Smooth muscle cell (in vitro differentiated cells): ENCODE measurements at regions not wholly inside any gene's neighbourhood (a gene's known extent, or its start where the extent isn't known, plus 50 kb on each side); places are given as distances from the start of the nearest gene placed in this dataset.

Source experiments
- DNase-seq: peaks from one replicate; lab custom pipeline; 2025; ENCODE audit not compliant: unreplicated experiment; lab: John Stamatoyannopoulos, UW
- H2AFZ ChIP-seq: fragments of 200-600 bp; sonication (generic); 2 replicates; pipeline ENCODE4 v1.6.0; 2016; ENCODE audit warnings: antibody characterized with exemption, low read depth, mild to moderate bottlenecking
- H3F3A ChIP-seq: fragments of 200-600 bp; sonication (generic); 2 replicates; pipeline ENCODE4 v1.6.0; 2017; ENCODE audit warnings: antibody characterized with exemption, low read depth
- H3K27ac ChIP-seq: fragments of 200-600 bp; sonication (generic); 2 replicates; pipeline ENCODE4 v1.5.1; 2016; ENCODE audit warnings: low read depth, mild to moderate bottlenecking
- H3K27me3 ChIP-seq: fragments of 200-600 bp; sonication (generic); 2 replicates; pipeline ENCODE4 v1.6.1; 2016; ENCODE audit warnings: low read depth, mild to moderate bottlenecking
- H3K36me3 ChIP-seq: fragments of 200-600 bp; sonication (generic); 2 replicates; pipeline ENCODE4 v1.5.1; 2016; ENCODE audit warnings: low read depth
- H3K4me1 ChIP-seq: fragments of 200-600 bp; sonication (generic); 2 replicates; pipeline ENCODE4 v1.5.1; 2016; ENCODE audit warnings: low read depth
- H3K4me2 ChIP-seq: fragments of 200-600 bp; sonication (generic); 2 replicates; pipeline ENCODE4 v1.6.0; 2016; ENCODE audit warnings: mild to moderate bottlenecking
- H3K4me3 ChIP-seq: fragments of 200-600 bp; sonication (generic); 2 replicates; pipeline ENCODE4 v1.5.1; 2016; ENCODE audit warnings: mild to moderate bottlenecking
- H3K79me2 ChIP-seq: fragments of 200-600 bp; sonication (generic); 2 replicates; pipeline ENCODE4 v1.6.0; 2016; ENCODE audit warnings: low read depth, mild to moderate bottlenecking
- H3K9ac ChIP-seq: fragments of 200-600 bp; sonication (generic); 2 replicates; pipeline ENCODE4 v1.6.0; 2016; ENCODE audit warnings: low read depth
- H3K9me3 ChIP-seq: fragments of 200-600 bp; sonication (generic); replicated peaks from 2 replicates; pipeline ENCODE4 v1.5.1; 2016; ENCODE audit warnings: low read depth
- H4K20me1 ChIP-seq: fragments of 200-600 bp; sonication (generic); 2 replicates; pipeline ENCODE4 v1.6.0; 2016; ENCODE audit warnings: low read depth
- WGBS: methylation state at CpG from one replicate; pipeline ENCODE4 v1.1.7; 2016; ENCODE audit warnings: low lambda C conversion rate; 5-methylcytosine and 5-hydroxymethylcytosine counted together
- TF ChIP-seq, protein P1 (sequence below): fragments of 200-600 bp; sonication (generic); IDR thresholded peaks from 2 replicates; pipeline ENCODE4 v1.5.1; 2017; ENCODE audit warnings: borderline replicate concordance, mild to moderate bottlenecking, antibody characterized with exemption; ENCODE audit not compliant: insufficient read depth, poor library complexity, severe bottlenecking

DNA sequence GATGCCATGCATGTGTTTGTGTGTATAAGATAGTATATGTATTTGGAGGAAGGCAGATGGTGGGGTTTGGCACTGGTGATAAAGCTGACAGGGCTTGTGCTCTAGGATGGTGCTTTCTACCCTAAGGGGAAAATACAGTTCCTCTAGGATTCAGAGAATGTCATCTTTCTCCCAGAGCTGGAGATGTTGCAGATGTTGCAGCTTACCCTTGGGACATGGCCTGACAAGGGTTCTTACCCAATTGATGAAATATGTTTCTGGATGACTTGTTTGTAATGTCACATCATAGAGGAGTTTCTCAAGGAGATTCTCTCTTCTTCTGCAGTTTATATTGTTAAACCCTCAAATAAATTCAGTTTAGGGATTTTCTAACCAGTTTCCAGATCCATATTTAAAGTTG is 52.5 kb upstream of the PITX2 start:
- Histone ChIP-seq H3K27me3 (no peaks in the 10 kb centered on the region), H3K9ac (no peak overlapping the region), H3K27ac (no peak overlapping the region), H3K4me3 (no peak overlapping the region), H3K79me2 (no peaks in the 10 kb centered on the region), H3K4me2 (no peak overlapping the region), H3K36me3 (no peaks in the 10 kb centered on the region), H4K20me1 (no peaks in the 10 kb centered on the region), H3K4me1 (no peaks in the 10 kb centered on the region), H3F3A (peaks cover 6% of the 10 kb centered on the region), H3K9me3 (no peaks in the 10 kb centered on the region), H2AFZ (no peak overlapping the region)
- TF ChIP-seq, protein P1, sequence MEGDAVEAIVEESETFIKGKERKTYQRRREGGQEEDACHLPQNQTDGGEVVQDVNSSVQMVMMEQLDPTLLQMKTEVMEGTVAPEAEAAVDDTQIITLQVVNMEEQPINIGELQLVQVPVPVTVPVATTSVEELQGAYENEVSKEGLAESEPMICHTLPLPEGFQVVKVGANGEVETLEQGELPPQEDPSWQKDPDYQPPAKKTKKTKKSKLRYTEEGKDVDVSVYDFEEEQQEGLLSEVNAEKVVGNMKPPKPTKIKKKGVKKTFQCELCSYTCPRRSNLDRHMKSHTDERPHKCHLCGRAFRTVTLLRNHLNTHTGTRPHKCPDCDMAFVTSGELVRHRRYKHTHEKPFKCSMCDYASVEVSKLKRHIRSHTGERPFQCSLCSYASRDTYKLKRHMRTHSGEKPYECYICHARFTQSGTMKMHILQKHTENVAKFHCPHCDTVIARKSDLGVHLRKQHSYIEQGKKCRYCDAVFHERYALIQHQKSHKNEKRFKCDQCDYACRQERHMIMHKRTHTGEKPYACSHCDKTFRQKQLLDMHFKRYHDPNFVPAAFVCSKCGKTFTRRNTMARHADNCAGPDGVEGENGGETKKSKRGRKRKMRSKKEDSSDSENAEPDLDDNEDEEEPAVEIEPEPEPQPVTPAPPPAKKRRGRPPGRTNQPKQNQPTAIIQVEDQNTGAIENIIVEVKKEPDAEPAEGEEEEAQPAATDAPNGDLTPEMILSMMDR: no peak
- no peak for DNase-seq

DNA sequence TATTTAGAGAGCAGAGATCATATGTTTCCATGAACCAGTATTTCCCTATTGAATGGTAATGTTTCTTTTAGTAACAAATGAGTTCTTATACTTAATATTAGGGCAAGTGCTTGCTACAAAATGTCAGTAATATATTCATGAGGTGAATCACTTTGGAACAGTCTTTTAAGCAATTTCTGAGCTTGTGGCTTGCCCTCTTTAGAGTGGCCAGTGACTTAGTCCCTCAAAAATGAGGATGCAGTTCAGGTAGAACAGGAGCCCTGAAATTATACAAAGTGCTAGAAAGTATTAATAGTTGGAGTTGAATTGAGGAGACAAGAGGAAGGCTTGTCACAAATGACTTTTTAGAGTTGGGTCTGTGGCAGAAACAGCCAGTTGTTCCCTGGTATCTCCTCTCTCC is 53.4 kb upstream of the PITX2 start:
- Histone ChIP-seq H3K4me1 (peaks cover 6% of the 10 kb centered on the region), H4K20me1 (no peaks in the 10 kb centered on the region), H3K27me3 (no peaks in the 10 kb centered on the region), H3K9ac (no peak overlapping the region), H3K36me3 (no peaks in the 10 kb centered on the region), H3K4me3 (no peak overlapping the region), H3K27ac (peak overlapping the region; percentile 12), H3F3A (peaks cover 15% of the 10 kb centered on the region), H3K79me2 (no peaks in the 10 kb centered on the region), H3K4me2 (no peak overlapping the region), H3K9me3 (no peaks in the 10 kb centered on the region), H2AFZ (no peak overlapping the region)
- TF ChIP-seq, protein P1: no peak
- DNase-seq: no peak

DNA sequence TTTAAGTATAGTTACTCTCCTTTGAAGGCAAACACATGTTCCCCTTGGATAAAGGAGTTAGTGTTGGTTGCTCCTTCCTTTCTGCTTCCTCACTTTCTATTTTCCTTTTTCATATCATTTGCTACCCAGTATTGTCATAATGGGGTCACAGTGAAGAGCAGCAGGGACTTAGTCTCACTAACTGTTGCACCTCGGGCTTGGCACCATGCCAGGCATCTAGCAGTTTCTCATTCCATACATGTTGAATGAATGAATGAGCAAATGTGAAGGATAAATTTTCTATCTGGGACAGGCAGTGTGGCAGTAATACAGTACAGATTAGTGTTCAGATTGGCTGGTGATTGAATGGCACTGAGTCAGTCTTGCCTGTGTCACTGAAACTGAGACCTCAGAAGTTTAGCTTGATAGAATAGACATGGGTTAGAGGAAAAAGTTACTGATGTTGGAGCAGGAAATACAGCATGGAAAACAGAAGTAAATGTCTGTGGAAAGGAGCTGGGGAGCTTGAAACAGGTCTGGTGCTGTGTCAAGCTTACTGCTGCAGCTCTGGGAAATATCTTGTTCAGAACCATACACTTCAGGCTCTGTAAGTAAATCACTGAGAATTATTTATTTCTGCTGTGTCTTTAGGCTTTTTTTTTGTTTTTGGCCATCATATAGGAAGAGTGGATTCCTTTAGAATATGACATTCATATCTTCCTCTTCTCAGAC is 55.8 kb upstream of the PITX2 start:
- TF ChIP-seq, protein P1: no peak
- H3K27ac ChIP-seq: peak overlapping the region; percentile 25
- H3K4me2 ChIP-seq: peak overlapping the region; percentile 71
- H2AFZ ChIP-seq: peak overlapping the region; percentile 9
- H4K20me1 ChIP-seq: no peaks in the 10 kb centered on the region
- H3K79me2 ChIP-seq: no peaks in the 10 kb centered on the region
- no peaks in the 10 kb centered on the region for H3K36me3 ChIP-seq
- peaks cover 13% of the 10 kb centered on the region for H3F3A ChIP-seq
- no peak overlapping the region for H3K4me3 ChIP-seq
- DNase-seq: no peak
- no peaks in the 10 kb centered on the region for H3K9me3 ChIP-seq
- 47% methylated on average over 1 of the region's 1 CpG for WGBS
- no peak overlapping the region for H3K9ac ChIP-seq
- peaks cover 6% of the 10 kb centered on the region for H3K4me1 ChIP-seq
- H3K27me3 ChIP-seq: no peaks in the 10 kb centered on the region

DNA sequence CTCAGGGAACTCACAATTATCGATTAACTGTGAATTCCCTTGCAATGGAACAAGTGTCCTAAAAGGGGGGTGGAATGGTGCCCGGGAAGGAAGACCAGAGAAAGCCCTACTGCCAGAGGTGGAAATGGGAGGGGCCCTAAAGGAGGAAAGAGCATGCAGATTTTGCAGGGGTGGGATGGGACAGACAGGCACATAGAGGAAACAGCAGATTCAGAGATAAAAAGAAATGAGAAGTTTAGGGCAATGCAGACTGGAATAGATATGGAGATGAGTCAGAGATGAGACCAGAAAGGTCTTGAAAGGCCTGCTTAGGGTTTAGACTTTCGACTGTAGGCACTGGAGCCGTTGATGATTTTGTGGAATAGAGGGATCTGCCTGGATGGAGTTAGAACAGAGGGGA is 57.4 kb upstream of the PITX2 start:
- Histone ChIP-seq H3K9me3 (no peaks in the 10 kb centered on the region), H3K27me3 (no peaks in the 10 kb centered on the region), H3F3A (peaks cover 13% of the 10 kb centered on the region), H3K36me3 (no peaks in the 10 kb centered on the region), H3K4me3 (no peak overlapping the region), H2AFZ (peak overlapping the region; percentile 7), H3K9ac (no peak overlapping the region), H3K4me2 (peak overlapping the region; percentile 71), H4K20me1 (no peaks in the 10 kb centered on the region), H3K4me1 (peaks cover 6% of the 10 kb centered on the region), H3K79me2 (no peaks in the 10 kb centered on the region), H3K27ac (peak overlapping the region; percentile 25)
- TF ChIP-seq, protein P1: no peak
- WGBS: 20% methylated on average over 4 of the region's 4 CpGs
- DNase-seq: no peak
